ENCODE measurements at regions not wholly inside any gene's neighbourhood (a gene's known extent, or its start where the extent isn't known, plus 50 kb on each side); places are given as distances from the start of the nearest gene placed in this dataset.

- no peak for ATAC-seq
- intact Hi-C loops (cut with DNase I) = no loop called here
- DNase-seq (ENCODE audit: missing footprints) = no peak
These were observed 184.6 kb upstream of the PHYHIPL start for GRCh38 chr10:58991856-58992255.

- no peak for ATAC-seq
- DNase-seq (ENCODE audit: missing footprints) = no peak
- intact Hi-C loops (cut with DNase I) = no loop called here
These were observed 183.5 kb upstream of the PHYHIPL start for GRCh38 chr10:58992830-58993460.

- intact Hi-C loops (cut with DNase I) = no loop called here
- no peak for DNase-seq (ENCODE audit: missing footprints)
- ATAC-seq = no peak
These were observed 182.8 kb upstream of the PHYHIPL start for GRCh38 chr10:58993480-58994221.

GRCh38 chr10:58994226-58995057, 182.0 kb upstream of the PHYHIPL start:
- DNase-seq (ENCODE audit: missing footprints) (no peak), ATAC-seq (no peak)
- intact Hi-C loops (cut with DNase I) = no loop called here

- intact Hi-C loops (cut with DNase I) = no loop called here
- no peak for ATAC-seq
- DNase-seq (ENCODE audit: missing footprints) = no peak
These were observed 181.3 kb upstream of the PHYHIPL start for GRCh38 chr10:58995058-58995596.

DNA sequence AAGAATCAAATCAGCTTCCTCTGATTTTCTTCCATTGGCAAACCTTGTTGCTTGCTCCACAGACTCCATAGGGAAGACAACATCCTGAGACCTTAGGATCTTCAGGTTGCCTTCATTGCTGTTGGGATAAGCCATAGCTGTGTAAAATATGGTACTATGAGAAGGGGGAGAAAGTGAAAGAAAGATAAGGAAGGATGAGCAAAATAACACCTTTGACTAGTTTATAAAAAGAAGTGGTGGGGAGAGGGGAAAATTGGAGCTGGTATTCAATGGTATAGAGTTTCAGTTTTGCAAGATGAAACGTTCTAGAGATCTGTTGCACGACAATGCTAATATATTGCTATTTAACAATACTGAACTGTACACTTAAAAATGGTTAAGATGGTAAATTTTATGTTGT, 180.4 kb upstream of the PHYHIPL start:
- intact Hi-C loops (cut with DNase I) = no loop called here
- DNase-seq (ENCODE audit: missing footprints) (no peak), ATAC-seq (no peak)

DNA sequence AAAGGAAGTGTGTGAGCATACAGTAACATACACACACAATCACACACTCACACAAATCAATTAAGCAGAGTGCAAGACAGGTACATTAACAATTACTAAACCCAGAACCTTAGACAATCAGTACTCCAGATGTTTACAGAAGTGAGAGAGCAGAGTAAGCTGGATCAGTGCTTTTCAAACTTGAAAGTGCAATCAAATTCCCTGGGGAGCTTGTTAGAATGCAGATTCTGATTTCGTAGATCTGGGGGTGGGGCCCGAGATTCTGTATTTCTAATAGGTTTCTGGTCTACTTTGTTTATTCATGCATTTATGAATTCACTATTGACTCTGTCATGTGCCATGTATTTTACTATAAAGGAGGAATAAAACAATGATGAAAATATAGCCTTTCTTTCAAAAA, 179.6 kb upstream of the PHYHIPL start:
- no peak for DNase-seq (ENCODE audit: missing footprints)
- no peak for ATAC-seq
- intact Hi-C loops (cut with DNase I) = no loop called here

DNA sequence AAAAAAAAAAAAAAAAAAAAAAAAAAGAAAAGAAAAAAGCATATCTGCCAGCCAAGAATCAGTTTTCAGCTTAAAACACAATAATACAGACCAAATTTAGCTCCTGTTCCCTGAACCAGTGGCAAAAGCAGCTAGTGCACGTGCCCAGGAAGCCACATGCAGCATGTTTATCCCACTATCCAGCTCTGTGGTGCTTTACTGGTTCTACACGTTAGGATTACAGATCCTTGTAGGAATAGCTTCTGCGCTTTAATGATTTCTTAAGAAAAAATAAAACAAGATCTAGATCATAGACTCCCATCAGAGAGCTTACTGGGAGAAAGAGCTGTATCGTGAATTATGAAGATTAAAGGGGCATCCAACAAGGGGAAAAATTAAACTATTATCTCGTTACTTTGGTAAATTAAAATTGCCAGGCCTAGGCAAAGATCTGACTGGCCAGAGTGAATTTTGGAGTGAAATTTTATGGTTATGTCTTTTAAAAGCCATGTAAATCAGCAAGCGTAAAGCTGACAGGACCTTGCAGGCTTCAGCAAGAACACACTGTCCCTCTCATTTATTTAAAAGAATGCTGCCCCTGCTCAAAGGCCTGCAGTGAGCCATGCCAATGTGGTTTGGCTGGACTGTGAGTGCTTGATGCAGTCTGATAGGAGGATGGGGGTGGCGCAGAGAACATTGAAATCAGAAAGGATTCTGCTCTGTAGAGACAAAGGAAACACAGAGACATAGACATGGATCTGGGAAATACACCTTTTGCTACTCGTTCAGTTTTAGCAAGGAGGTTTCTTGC, 177.3 kb upstream of the PHYHIPL start:
- intact Hi-C loops (cut with DNase I) = no loop called here
- ATAC-seq (peak; percentile 93), DNase-seq (ENCODE audit: missing footprints) (peak; percentile 78)

- ATAC-seq (peak; percentile 30), DNase-seq (ENCODE audit: missing footprints) (no peak)
- intact Hi-C loops (cut with DNase I) = no loop called here
These were observed 176.1 kb upstream of the PHYHIPL start for GRCh38 chr10:59000162-59000825.

DNA sequence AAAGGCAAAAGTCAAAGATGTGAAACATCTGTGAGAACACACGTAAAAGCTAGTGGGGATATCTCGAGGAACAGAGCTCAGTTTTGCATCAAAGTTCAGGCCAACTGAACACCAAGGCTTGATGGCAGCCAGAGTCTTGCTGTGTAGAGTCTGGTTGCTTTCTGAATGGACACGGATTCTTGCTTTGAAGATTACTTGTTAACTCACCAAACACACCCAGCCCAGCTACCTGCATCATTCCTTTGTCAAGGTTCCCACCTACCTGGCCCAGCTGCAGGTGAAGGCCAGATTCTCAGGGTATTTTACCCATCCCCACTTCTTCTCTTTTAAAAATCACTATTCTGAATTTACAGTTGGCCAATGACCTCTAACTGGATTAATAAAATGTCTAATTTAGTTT, 174.4 kb upstream of the PHYHIPL start:
- ATAC-seq (no peak), DNase-seq (ENCODE audit: missing footprints) (no peak)
- intact Hi-C loops (cut with DNase I) = no loop called here

- no peak for DNase-seq (ENCODE audit: missing footprints)
- intact Hi-C loops (cut with DNase I) = no loop called here
- no peak for ATAC-seq
These were observed 173.2 kb upstream of the PHYHIPL start for GRCh38 chr10:59003203-59003602.

DNA sequence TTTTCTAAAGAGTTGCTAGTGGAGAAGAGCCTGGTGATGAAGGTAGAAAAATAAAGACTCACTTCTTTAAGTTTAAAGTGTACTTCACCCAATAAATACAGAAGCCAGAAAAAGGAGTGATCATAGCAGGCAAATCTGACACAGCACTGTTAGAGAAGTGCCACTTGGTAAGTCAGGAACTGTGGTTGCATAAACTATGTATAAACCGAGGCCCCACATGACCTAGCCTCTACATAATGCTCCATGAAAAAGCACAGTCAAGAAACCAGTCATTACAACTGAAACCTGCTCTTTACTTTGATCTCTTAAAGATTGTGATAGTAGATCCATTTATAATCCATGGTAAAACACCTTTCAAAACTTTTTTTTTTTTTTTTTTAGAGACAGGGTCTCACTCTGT, 172.1 kb upstream of the PHYHIPL start:
- intact Hi-C loops (cut with DNase I) = no loop called here

GRCh38 chr10:59006511-59007306, 169.7 kb upstream of the PHYHIPL start:
- ATAC-seq (peak; percentile 89), DNase-seq (ENCODE audit: missing footprints) (no peak)
- intact Hi-C loops (cut with DNase I) = no loop called here

More for the DNA sequence above, 172.1 kb upstream of the PHYHIPL start:
- no peak for ATAC-seq
- DNase-seq (ENCODE audit: missing footprints) = no peak

GRCh38 chr10:59007307-59008025, 169.0 kb upstream of the PHYHIPL start:
- DNase-seq (ENCODE audit: missing footprints) (no peak), ATAC-seq (no peak)
- intact Hi-C loops (cut with DNase I) = no loop called here

DNA sequence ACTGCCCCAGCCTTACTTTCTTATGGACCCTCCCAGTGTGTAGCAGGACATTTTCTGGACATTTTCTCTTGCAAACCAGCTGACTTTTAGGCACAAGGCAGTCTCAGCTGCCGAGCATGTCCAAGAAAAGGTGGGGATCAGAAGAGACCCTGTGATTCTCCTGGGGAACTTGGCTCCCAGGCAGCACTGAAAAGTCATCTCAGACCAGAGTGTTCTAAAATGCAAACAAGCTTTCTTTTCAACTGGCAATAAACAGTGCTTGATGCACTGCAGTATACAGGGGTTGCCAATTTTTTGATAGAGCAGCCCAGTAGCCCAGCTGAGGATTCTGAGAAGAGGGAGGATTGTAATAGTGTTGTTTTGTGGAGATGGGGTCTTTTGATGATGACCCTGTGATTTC, 168.0 kb upstream of the PHYHIPL start:
- intact Hi-C loops (cut with DNase I) = no loop called here
- DNase-seq (ENCODE audit: missing footprints) (no peak), ATAC-seq (no peak)

DNA sequence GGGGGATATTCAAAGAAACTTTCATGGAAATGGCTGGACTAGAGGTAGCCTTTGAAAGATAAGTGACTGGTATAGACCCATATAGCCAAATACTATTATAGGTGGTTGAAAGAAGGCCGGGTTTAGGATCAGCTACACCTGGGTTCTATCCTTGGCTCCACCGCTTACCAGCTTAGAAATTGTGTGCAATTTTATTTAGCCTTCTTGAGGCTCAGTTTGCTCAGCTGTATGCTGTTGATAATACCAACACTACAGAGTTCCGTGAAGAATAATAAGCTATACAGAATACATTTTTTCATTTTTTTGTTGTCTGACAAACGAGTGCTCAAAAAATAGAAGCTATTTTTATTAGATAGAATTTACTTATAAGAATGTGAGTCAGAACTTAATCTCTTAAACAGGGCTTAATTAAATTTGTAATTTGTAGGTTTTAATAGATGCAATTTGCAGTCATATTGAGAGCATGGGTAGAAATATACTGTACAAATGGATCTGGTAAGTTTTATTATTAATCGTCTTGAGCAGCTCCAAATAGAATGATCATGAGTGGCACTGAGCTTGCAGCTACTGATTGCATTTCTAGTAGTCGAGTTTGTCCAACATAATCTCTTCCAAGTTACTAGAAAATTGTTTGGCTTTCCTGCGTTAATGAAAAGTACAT, 164.3 kb upstream of the PHYHIPL start:
- intact Hi-C loops (cut with DNase I) = no loop called here
- DNase-seq (ENCODE audit: missing footprints) (no peak), ATAC-seq (no peak)
